T-helper 2 cell treated with Interferon-gamma antibody and Interleukin-4, amounts not matched to agents 5 μg/mL and 100 μg/mL, for 36 hours (primary cell): ENCODE measurements at regions not wholly inside any gene's neighbourhood (a gene's known extent, or its start where the extent isn't known, plus 50 kb on each side); places are given as distances from the start of the nearest gene placed in this dataset.

ENCODE experiments used
- DNase-seq: peaks from one replicate; pipeline ENCODE4 v3.0.0; 2021; ENCODE audit warnings: low spot score
- H3K27ac Mint-ChIP-seq: one replicate; pipeline ENCODE4 v1.8.0; 2021; ENCODE audit warnings: mild to moderate bottlenecking, mixed read lengths
- H3K27me3 Mint-ChIP-seq: one replicate; pipeline ENCODE4 v1.8.0; 2021; ENCODE audit warnings: low read depth, mixed read lengths
- H3K36me3 Mint-ChIP-seq: one replicate; pipeline ENCODE4 v1.8.0; 2021; ENCODE audit warnings: low read depth, mixed read lengths
- H3K4me1 Mint-ChIP-seq: one replicate; pipeline ENCODE4 v1.8.0; 2021; ENCODE audit warnings: low read depth, mixed read lengths
- H3K4me3 Mint-ChIP-seq: one replicate; pipeline ENCODE4 v1.8.0; 2022; ENCODE audit warnings: mild to moderate bottlenecking, moderate library complexity, mixed read lengths
- H3K9me3 Mint-ChIP-seq: one replicate; pipeline ENCODE4 v1.8.0; 2021; ENCODE audit warnings: mixed read lengths

GRCh38 chr6:33856031-33856590 is 52.3 kb upstream of the MLN start:
- Mint-ChIP-seq H3K27me3 (peaks cover 36% of the 10 kb centered on the region), H3K36me3 (no peaks in the 10 kb centered on the region), H3K4me3 (no peak overlapping the region), H3K9me3 (no peaks in the 10 kb centered on the region), H3K4me1 (peaks cover 32% of the 10 kb centered on the region), H3K27ac (no peak overlapping the region)
- no peak for DNase-seq

GRCh38 chr6:33854572-33855030 is 50.8 kb upstream of the MLN start:
- no peaks in the 10 kb centered on the region for H3K9me3 Mint-ChIP-seq
- no peak overlapping the region for H3K27ac Mint-ChIP-seq
- H3K4me3 Mint-ChIP-seq = no peak overlapping the region
- no peaks in the 10 kb centered on the region for H3K36me3 Mint-ChIP-seq
- H3K27me3 Mint-ChIP-seq = peaks cover 44% of the 10 kb centered on the region
- peaks cover 24% of the 10 kb centered on the region for H3K4me1 Mint-ChIP-seq
- DNase-seq = no peak

- Mint-ChIP-seq H3K36me3 (no peaks in the 10 kb centered on the region), H3K27me3 (peaks cover 46% of the 10 kb centered on the region), H3K4me3 (no peak overlapping the region), H3K4me1 (peaks cover 24% of the 10 kb centered on the region), H3K27ac (no peak overlapping the region), H3K9me3 (no peaks in the 10 kb centered on the region)
- DNase-seq = no peak
These were observed 49.9 kb upstream of the MLN start for GRCh38 chr6:33853736-33854135.
